GF-D8 (cell line): ENCODE measurements at regions not wholly inside any gene's neighbourhood (a gene's known extent, or its start where the extent isn't known, plus 50 kb on each side); places are given as distances from the start of the nearest gene placed in this dataset.

ENCODE experiments used
- DNase-seq: peaks from one replicate; lab custom pipeline; 2025; lab: John Stamatoyannopoulos, UW

DNA sequence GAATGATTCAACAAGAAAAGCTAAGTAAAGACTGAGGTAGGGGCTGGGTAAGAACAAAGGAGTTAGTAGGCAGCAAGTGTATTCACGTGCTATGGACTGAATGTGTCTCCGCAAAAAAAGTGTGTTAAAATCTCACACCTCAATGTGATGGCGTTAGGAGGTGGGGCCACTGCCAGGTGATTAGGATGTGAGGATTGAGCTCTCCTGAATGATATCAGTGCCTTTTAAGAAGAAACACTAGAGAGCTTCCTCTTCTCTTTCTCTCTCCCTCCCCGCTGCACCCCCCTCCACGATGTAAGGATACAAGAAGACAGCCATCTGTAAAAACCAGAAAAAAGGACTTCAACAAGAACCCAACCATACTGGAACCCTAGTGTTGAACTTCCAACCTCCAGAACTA, 396.1 kb upstream of the PLXNA2 start:
- DNase-seq: no peak

DNA sequence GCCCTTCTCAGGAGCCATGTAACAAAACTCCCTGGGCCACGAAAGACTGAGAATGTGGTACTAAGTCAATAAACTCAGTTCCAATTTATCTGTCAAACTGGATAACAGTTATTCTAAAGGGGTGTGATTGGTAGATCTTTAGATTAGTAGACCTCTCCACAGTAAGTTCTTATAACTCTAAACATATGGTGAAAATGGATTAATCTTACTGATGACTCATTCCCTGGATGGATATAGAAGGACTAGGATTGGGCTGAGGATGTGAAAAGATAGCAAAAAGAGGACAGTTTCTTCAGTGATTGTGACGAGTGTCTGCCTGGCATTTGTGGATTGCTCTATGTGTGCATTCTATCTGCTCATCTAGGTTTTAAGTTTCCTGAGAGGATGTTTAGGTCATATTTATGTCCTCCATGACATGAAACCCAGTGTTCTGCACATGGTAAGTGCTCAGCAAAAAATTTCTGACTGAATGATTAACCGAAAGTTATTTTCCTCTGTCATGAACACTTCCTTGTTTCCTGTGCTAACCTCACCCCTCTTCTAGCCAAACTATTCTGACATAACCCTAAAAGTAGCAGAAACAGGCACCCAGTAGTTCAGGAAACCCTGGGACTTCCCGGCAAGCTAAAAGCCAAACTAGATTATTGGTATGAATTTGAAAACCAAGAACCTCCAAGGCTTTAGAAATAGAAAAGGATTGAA, 397.5 kb upstream of the PLXNA2 start:
- no peak for DNase-seq

DNA sequence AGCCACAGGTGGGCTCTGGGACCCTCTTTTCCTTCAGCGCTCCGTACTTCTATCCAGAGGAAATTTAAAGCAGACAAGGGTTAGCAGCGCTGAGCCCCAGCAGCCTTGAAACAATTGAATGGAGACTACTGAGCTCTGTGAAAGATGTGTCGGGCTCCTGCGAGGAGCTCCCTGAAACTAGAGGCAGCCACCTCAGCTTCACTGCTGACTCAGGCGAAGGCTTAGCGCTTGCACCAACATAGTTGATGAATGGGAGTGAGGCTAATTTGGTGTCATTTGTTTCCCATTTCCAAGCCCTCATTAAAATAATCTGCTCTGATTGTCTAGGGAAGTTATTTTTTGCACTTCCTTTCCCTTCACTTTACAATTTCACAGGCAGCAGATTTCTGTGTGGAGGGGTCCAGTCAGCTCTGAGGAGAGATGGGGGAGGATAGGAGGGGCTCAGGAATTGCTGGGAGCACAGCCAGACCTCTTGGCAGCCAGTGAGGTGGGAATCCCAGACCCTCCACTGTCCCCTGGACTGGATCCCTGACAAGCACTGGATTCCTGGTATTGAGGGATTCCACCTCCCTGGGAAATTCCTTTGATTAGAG, 398.9 kb upstream of the PLXNA2 start:
- DNase-seq: no peak

DNA sequence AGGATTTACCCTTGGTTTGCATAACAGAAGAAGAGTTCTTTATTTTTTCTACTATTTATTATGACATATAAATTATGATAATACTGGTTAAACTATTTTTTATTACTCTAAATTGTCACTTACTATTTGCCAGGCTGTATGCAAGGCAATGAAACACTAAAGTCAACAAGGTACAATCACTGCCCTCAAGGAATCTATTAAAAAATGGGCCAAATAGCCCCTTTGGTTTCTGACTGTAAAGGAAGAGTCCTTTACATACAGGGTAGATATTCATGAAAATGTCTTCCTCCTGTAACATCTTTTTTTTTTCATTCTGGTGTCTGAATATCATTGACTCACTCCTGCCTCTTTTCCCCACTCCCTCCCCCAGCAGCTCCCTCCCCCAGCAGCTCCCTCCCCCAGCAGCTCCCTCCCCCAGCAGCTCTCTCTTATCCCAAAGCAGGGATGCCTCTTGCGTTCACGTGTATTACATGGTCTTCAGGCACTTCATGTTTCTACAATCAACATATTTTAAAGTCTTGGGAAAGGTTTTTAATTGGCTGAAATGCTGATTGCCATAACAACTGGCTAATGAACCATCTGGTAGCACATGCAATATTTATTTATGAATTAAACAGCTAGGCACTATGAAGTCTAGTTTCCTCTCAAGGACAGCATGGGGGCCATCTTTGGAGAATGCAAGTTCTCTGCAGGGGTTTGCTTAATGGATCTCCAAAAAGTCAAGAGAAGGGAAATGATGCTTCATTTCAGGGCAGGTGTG, 400.4 kb upstream of the PLXNA2 start:
- no peak for DNase-seq

DNA sequence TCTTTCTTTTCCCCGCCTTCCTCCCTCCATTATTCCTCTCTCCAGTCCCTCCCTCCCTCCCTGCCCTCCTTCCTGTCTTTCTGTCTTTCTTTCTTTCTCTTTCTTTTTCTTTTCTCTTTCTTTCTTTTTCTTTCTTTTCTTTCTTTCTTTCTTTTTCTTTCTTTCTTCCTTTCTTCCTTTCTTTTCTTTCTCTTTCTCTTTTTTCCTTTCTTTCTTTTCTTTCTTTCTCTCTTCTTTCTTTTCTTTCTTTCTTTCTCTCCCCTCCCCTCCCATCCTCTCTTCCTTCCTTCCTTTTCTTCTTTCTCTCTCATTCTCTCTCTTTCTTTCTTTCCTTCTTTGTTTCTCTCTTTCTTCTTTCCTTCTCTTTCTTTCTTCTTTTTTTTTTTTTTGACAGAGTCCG, 402.2 kb upstream of the PLXNA2 start:
- DNase-seq: no peak

GRCh38 chr1:208648146-208648545, 404.0 kb upstream of the PLXNA2 start:
- no peak for DNase-seq

GRCh38 chr1:208652296-208653160, 408.3 kb upstream of the PLXNA2 start:
- no peak for DNase-seq

DNA sequence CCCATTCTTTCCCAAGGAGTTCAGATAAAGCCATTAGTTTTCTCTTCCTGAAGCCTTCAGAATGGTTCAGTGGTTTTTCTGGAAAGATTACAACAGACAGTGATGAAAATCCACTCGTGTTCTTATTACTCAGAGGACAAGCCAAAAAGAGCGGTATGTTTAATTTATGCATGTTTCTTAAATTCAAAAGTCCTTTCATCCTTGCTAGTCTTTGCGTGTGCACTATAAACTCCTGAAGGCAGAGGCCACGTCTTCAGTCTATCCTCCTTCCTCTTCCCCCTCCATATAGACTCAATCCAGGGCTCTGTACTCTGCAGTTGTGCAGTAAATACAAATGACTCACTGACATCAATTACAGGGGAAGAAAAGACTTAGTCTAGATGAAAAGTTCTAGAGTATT, 409.2 kb upstream of the PLXNA2 start:
- DNase-seq: no peak

- no peak for DNase-seq
Observed at GRCh38 chr1:208654241-208654640, 410.1 kb upstream of the PLXNA2 start.

DNA sequence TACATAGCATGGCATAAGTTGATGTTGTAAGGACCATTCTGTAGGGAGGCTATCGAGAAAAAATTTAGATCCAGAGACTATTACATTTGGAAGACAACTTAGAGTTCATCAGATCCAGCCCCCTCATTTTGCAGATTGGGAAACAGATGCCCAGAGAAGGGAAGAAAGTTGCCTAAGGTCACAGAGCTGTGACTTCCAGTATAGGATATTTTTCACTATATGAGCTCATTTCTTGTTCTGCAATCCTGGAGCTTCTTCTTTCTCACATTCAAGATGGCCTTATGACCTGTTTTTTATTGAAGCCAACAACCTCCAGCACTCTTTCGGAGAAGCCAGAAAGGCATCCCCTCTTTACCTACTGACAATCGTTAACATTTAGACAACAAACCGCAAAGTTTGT, 421.8 kb upstream of the PLXNA2 start:
- DNase-seq: no peak

- no peak for DNase-seq
Observed at GRCh38 chr1:208668991-208669390, 424.8 kb upstream of the PLXNA2 start.

DNA sequence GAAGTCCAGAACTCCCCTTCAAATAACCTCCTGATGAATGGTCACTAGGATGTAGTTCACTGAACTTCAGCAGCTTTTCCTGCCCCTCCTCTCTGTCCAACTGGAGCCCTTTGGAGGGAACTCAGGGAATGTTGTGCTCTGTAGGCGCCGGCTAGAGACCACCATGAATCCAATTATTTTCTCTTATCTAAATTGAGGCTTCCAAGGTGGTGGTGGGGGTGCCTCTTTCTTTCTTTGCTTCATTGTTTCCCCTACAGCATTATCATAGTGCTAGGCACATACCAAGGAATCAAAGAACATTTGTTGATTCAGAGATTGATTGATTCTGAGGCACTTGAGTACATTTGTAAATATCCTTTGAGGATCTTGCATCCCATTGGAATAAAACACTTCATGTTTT, 426.6 kb upstream of the PLXNA2 start:
- no peak for DNase-seq

DNA sequence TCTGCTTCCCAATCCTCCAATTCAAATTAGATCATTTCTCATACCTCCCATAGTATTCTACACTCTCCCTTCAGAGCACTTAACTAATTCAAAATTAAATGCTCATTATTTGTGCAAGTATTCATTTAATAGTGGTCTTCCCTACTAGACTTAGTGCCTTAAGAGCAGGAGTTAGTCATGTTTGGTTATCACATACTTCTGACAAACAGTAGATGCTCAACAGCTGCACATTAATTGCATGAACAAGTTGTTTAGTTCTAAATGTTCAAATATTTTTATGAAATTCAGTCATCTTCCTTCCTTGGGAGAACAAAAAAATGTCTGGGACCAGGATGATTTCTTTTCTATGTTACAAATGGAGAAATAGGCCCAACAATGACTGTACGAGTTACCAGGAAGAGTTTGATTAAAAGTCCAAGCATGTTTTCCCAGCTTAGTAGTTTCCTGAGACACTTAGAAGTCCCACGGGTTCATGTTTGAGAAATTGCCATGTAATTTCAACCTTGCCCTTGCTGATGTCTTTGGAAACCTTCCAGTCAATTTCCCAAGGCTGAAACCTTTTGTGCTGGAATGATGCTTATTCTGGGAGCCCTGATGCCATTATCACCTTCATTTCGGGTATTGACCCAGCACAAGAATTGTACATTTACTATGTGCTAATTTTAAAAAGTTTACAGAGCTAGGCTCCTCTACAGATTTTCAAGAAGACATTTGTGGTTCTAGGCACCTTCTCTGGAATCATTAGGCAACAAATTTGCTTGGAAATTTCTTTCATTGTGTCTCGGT, 437.9 kb upstream of the PLXNA2 start:
- no peak for DNase-seq

- DNase-seq: no peak
Observed at GRCh38 chr1:208682664-208683013, 438.5 kb upstream of the PLXNA2 start.

DNA sequence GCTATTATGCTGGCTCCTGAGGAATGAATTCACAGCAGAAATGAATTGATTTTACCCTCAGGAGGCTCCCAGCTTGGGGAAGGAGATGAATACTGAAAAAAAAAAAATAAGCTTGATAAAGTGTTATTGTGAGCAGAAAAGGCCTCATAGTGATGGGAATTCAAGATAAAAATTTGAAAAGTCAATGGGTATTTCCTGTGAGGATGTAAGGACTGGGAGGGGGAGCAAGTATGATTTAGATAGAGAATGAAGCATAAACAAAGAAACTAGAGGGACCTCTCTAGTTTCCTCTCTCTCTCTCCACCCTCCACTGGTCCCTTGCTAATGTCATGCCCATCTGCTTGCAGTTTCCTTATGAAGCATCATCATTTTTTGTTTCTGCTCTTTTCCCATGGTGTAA, 439.0 kb upstream of the PLXNA2 start:
- DNase-seq: no peak

GRCh38 chr1:208684192-208684591, 440.0 kb upstream of the PLXNA2 start:
- no peak for DNase-seq

DNA sequence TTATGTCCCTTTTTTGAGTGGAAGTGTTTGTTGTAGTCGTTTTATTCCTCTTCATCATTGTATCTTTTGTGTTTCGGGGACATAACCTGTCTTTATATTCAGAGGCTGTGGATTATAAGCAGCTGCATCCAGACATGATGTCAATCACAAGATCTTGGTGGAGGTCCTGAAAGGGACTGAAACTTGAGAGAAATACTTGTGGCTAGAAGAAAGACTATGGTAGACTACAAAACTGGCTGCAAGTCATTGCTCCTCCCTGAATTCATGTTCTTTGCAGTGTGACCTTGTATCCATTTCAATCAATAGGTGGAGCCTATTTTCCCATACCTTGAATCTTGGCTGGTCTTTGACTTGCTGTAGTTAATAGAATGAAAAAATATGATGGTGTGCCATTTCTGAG, 442.4 kb upstream of the PLXNA2 start:
- no peak for DNase-seq

DNA sequence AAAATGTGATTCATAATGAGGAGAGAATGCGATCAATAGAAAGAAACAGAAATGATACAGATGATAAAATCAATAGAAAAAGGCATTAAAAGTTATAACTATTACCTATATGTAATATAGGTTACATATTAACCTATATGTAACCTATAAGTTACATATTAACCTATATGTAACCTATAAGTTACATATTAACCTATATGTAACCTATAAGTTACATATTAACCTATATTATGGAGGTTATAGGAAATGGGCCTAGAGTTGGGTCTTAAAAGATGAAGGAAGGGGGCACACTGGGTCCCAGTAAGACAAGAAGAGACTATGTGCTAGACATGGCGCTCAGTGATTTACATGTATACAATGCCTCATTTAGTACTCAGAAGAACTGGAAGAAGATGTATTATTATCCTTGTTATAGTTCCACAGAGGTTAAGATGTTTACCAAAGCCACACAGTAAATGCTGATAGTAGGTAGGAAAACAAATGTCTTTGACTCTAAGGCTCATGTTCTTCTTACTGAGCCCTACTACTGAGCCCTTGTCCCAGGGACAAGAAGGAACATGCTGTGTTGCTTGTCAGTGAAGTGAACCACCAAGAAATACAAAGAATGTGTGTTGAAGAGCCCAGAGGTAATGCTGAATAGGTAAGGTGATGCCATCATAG, 444.6 kb upstream of the PLXNA2 start:
- DNase-seq: no peak

DNA sequence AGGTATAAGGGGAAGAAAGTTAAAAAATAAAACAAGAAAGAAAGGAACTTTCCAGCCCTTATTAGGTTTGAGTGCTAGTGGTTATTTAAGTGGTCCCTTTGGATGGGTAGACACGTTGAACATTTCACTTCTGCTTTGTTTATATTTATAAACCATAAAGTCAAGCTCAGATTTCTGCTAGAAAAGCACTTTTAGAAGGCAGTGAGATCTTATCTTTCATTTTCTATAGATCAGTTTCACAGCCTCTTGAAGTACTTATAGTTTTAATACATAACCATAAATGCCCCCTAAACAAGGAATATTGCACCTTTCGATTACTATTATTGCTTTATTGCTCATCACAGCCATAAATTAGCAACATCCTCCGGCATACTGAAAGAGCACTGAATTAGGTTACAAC, 446.8 kb upstream of the PLXNA2 start:
- no peak for DNase-seq

- no peak for DNase-seq
Observed at GRCh38 chr1:208709981-208710380, 465.8 kb upstream of the PLXNA2 start.

GRCh38 chr1:208714323-208714722, 470.1 kb upstream of the PLXNA2 start:
- DNase-seq: no peak
